Uterus (tissue), 2 donors: ENCODE measurements at regions not wholly inside any gene's neighbourhood (a gene's known extent, or its start where the extent isn't known, plus 50 kb on each side); places are given as distances from the start of the nearest gene placed in this dataset.

Experiments
- POLR2A ChIP-seq, 2 donors: fragments of 450-650 bp; IDR thresholded peaks; one replicate each; pipeline ENCODE4 v1.6.1; 2016; ENCODE audit warnings: antibody characterized with exemption in 2 of 2, mild to moderate bottlenecking in 1 of 2, moderate library complexity in 1 of 2
- TF ChIP-seq, protein P1 (sequence below), 4 experiments: fragments of 200-600 bp in 2 of 4; fragments of 450-650 bp in 2 of 4; sonication (generic) in 2 of 4; IDR thresholded peaks; one replicate each; pipeline ENCODE4 v1.5.1; 2016 to 2019; ENCODE audit warnings: antibody characterized with exemption in 4 of 4, mild to moderate bottlenecking in 2 of 4, moderate library complexity in 1 of 4

DNA sequence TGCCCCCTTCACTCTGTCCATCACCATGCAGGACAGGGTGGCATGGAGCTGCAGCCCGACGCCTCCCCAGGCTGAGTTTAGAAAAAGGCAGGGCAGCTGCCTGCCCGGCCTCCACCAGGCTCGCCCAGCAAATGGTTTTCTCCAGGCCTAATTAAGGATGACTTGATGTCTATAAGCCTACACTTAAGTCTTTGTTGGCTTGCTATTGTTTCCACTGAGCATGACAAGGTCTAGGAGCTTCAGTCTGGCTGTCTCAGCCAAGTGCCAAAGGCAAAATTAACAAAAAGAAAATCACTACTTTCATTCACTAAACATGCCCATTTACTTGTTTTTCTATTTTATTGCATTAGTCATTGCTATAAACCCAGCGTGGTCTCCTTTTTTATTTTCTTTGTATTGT lies 372.2 kb downstream of the INSIG2 start:
- no peak for TF ChIP-seq POLR2A (IDR thresholded peaks at IDR 0.05)
- TF ChIP-seq, protein P1, sequence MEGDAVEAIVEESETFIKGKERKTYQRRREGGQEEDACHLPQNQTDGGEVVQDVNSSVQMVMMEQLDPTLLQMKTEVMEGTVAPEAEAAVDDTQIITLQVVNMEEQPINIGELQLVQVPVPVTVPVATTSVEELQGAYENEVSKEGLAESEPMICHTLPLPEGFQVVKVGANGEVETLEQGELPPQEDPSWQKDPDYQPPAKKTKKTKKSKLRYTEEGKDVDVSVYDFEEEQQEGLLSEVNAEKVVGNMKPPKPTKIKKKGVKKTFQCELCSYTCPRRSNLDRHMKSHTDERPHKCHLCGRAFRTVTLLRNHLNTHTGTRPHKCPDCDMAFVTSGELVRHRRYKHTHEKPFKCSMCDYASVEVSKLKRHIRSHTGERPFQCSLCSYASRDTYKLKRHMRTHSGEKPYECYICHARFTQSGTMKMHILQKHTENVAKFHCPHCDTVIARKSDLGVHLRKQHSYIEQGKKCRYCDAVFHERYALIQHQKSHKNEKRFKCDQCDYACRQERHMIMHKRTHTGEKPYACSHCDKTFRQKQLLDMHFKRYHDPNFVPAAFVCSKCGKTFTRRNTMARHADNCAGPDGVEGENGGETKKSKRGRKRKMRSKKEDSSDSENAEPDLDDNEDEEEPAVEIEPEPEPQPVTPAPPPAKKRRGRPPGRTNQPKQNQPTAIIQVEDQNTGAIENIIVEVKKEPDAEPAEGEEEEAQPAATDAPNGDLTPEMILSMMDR (IDR thresholded peaks at IDR 0.05), result no peak
